A549 (cell line): ENCODE measurements at regions not wholly inside any gene's neighbourhood (a gene's known extent, or its start where the extent isn't known, plus 50 kb on each side); places are given as distances from the start of the nearest gene placed in this dataset.

Source experiments
- CEBPB ChIP-seq, 2 experiments: fragments of >200 bp in 1 of 2; sonication (Bioruptor Twin) in 1 of 2; formaldehyde crosslinking in 1 of 2; IDR thresholded peaks; 2 replicates each; pipeline ENCODE4 v1.6.1; 2012 to 2016
- TF ChIP-seq, protein P1 (sequence below): fragments of >200 bp; sonication (Bioruptor Twin); formaldehyde crosslinking; IDR thresholded peaks from 3 replicates; pipeline ENCODE4 v1.5.1; 2016

DNA sequence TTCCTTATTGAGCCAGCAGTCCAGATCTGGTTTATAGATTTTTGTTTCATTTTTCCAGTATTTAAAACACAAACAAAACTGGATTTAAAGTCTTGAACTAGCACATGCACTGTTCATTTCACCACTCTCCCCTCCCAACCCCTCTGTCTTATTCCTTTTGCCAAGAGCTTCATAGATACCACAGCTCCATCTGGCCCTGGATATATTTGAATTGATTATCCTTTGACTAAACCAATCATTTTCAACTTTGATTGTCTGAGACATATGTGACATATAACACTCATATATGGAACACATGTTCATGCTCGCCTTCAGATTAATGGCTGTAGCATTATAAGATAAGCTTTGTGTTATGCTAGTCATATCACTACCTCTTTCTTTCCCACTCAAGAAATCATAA lies 376.6 kb upstream of the NAALADL2 start:
- no peak for TF ChIP-seq CEBPB (IDR thresholded peaks at IDR 0.05)
- TF ChIP-seq, protein P1, sequence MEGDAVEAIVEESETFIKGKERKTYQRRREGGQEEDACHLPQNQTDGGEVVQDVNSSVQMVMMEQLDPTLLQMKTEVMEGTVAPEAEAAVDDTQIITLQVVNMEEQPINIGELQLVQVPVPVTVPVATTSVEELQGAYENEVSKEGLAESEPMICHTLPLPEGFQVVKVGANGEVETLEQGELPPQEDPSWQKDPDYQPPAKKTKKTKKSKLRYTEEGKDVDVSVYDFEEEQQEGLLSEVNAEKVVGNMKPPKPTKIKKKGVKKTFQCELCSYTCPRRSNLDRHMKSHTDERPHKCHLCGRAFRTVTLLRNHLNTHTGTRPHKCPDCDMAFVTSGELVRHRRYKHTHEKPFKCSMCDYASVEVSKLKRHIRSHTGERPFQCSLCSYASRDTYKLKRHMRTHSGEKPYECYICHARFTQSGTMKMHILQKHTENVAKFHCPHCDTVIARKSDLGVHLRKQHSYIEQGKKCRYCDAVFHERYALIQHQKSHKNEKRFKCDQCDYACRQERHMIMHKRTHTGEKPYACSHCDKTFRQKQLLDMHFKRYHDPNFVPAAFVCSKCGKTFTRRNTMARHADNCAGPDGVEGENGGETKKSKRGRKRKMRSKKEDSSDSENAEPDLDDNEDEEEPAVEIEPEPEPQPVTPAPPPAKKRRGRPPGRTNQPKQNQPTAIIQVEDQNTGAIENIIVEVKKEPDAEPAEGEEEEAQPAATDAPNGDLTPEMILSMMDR, result no peak
